Testis (tissue), 2 donors: ENCODE measurements at regions not wholly inside any gene's neighbourhood (a gene's known extent, or its start where the extent isn't known, plus 50 kb on each side); places are given as distances from the start of the nearest gene placed in this dataset.

Experiments
- DNase-seq: peaks from one replicate; pipeline ENCODE4 v3.0.0-alpha.2; 2019
- H3K27ac ChIP-seq, 2 donors: fragments of 200-600 bp; sonication (generic); one replicate each; pipeline ENCODE4 v1.5.1; 2019
- H3K27me3 ChIP-seq: fragments of 200-600 bp; sonication (generic); one replicate; pipeline ENCODE4 v1.5.1; 2019
- H3K36me3 ChIP-seq: fragments of 200-600 bp; sonication (generic); one replicate; pipeline ENCODE4 v1.5.1; 2017; ENCODE audit warnings: low read depth; ENCODE audit errors: missing control alignments
- H3K4me1 ChIP-seq: fragments of 200-600 bp; sonication (generic); one replicate; pipeline ENCODE4 v1.5.1; 2019
- H3K4me3 ChIP-seq, 2 donors: fragments of 200-600 bp; sonication (generic); one replicate each; pipeline ENCODE4 v1.5.1; 2017 to 2019
- H3K9me3 ChIP-seq: fragments of 200-600 bp; sonication (generic); one replicate; pipeline ENCODE4 v1.5.1; 2017
- CTCF ChIP-seq, 3 experiments: fragments of 450-650 bp in 2 of 3; fragments of 200-600 bp in 1 of 3; sonication (generic) in 1 of 3; IDR thresholded peaks; one replicate each; pipeline ENCODE4 v1.5.1; 2016 to 2019; ENCODE audit warnings: antibody characterized with exemption in 3 of 3, mild to moderate bottlenecking in 2 of 3, moderate library complexity in 1 of 3
- POLR2A ChIP-seq: fragments of 450-650 bp; IDR thresholded peaks from one replicate; pipeline ENCODE4 v1.6.1; 2017; ENCODE audit warnings: antibody characterized with exemption, mild to moderate bottlenecking, moderate library complexity
- WGBS, 2 donors: methylation state at CpG; one replicate each; pipeline ENCODE4 v1.1.5; 2018; 5-methylcytosine and 5-hydroxymethylcytosine counted together
- intact Hi-C: fragments of 100-400 bp; cut with DNase I; formaldehyde crosslinking; loops from one replicate; pipeline ENCODE4 v1.15.1; 2023; ENCODE audit warnings: low total_unique reads

- Histone ChIP-seq H3K9me3 (no peaks in the 10 kb centered on the region), H3K36me3 (no peaks in the 10 kb centered on the region), H3K27me3 (no peaks in the 10 kb centered on the region), H3K4me1 (no peaks in the 10 kb centered on the region), H3K4me3 (no peak overlapping the region), H3K27ac (no peak overlapping the region)
- TF ChIP-seq CTCF (IDR thresholded peaks at IDR 0.05), result no peak
- TF ChIP-seq POLR2A, result no peak
- intact Hi-C loops, result no loop called here
- WGBS, 2 donors, result 70 to 78% methylated on average over 1 of the region's 1 CpG
- no peak for DNase-seq
Measured at GRCh38 chr5:58326022-58326421, 133.9 kb downstream of the PLK2 start.

DNA sequence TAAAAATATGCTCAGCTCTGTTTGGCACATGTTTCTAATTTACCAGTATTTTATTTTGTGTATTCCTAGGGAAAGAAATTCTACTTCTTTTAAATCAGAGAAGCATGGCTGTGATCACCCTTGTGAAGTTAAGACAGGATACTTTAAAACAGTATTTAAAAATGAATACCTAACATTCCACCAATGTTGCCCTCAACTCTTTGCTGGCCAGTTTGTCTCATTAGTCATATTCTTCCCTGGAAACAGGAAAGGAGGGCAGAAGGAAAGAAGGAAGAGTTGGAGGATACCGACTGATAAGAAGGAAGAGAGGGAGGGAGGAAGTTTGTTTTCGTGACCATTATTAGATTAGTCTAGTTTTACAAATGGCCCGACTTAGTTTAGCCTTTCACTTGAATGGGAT is 137.4 kb downstream of the PLK2 start:
- intact Hi-C loops, result no loop called here
- DNase-seq, result no peak
- TF ChIP-seq POLR2A (no peak), CTCF (IDR thresholded peaks at IDR 0.05) (no peak)
- Histone ChIP-seq H3K4me1 (no peaks in the 10 kb centered on the region), H3K9me3 (no peaks in the 10 kb centered on the region), H3K27me3 (no peaks in the 10 kb centered on the region), H3K4me3 (no peak overlapping the region), H3K36me3 (no peaks in the 10 kb centered on the region), H3K27ac (no peak overlapping the region)
- 45 to 56% methylated on average over 3 of the region's 3 CpGs for WGBS, 2 donors

GRCh38 chr5:58318468-58318867 is 141.4 kb downstream of the PLK2 start:
- Histone ChIP-seq H3K27me3 (no peaks in the 10 kb centered on the region), H3K9me3 (no peaks in the 10 kb centered on the region), H3K4me3 (no peak overlapping the region), H3K36me3 (no peaks in the 10 kb centered on the region), H3K4me1 (no peaks in the 10 kb centered on the region), H3K27ac (no peak overlapping the region)
- no peak for DNase-seq
- no peak for TF ChIP-seq POLR2A
- no peak for TF ChIP-seq CTCF (IDR thresholded peaks at IDR 0.05)
- WGBS, 2 donors, result 92 to 97% methylated on average over 1 of the region's 1 CpG
- intact Hi-C loops, result no loop called here

DNA sequence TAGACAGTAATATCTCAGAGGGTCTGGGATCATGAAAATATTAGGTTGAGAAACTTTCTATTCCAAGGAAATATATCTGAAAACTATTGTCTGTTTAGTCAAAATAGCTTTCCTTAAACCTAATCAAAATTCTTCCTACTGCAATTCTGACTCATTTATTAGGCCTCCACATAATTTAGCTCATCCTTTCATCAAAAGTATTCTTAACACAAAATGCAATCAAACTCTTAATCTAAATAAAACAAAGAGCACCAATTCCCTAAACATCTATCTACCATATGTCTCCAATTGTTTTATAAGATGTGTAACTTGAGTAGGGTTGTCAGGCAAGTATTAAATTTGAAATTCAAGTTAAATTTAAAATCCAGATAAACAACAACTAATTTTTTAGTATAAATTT is 142.1 kb downstream of the PLK2 start:
- Histone ChIP-seq H3K36me3 (no peaks in the 10 kb centered on the region), H3K9me3 (no peaks in the 10 kb centered on the region), H3K27ac (no peak overlapping the region), H3K4me3 (no peak overlapping the region), H3K27me3 (no peaks in the 10 kb centered on the region), H3K4me1 (no peaks in the 10 kb centered on the region)
- intact Hi-C loops, result no loop called here
- TF ChIP-seq POLR2A (no peak), CTCF (IDR thresholded peaks at IDR 0.05) (no peak)
- no peak for DNase-seq

DNA sequence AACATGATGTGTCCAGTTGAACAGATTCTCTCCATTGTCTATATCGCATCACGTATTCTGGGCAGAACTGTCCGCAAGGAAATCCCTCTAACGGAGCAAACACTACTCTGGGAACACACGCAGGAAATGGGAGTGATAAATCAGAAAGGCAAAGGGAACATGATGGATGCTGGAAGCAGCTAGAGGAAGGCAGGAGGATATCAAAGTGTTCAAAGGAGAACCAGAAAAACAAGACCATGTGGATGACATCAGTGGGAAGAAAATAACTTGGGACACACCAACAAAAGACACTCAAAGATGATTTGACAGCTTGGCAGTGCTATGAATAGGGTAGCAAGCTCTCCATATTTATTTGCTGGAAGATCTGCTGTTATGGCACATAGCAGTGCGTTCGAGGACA is 142.9 kb downstream of the PLK2 start:
- DNase-seq, result no peak
- 82 to 84% methylated on average over 7 of the region's 7 CpGs for WGBS, 2 donors
- Histone ChIP-seq H3K4me1 (no peaks in the 10 kb centered on the region), H3K27me3 (no peaks in the 10 kb centered on the region), H3K36me3 (no peaks in the 10 kb centered on the region), H3K4me3 (no peak overlapping the region), H3K27ac (no peak overlapping the region), H3K9me3 (no peaks in the 10 kb centered on the region)
- intact Hi-C loops, result no loop called here
- TF ChIP-seq CTCF (IDR thresholded peaks at IDR 0.05) (no peak), POLR2A (no peak)
